ENCODE measurements at regions not wholly inside any gene's neighbourhood (a gene's known extent, or its start where the extent isn't known, plus 50 kb on each side); places are given as distances from the start of the nearest gene placed in this dataset.
"Not testable (repeated sequence)": the region's sequence is repeated elsewhere in the genome, so short reads cannot be mapped to it uniquely, and the experiment has no call there.

GRCh38 chr10:118439824-118440223 lies 97.7 kb upstream of the FAM204A start:
- intact Hi-C loops (cut with DNase I), result no loop called here
- DNase-seq (ENCODE audit: low spot score), result no peak

GRCh38 chr10:118436742-118437141 lies 94.6 kb upstream of the FAM204A start:
- intact Hi-C loops (cut with DNase I), result no loop called here
- no peak for DNase-seq (ENCODE audit: low spot score)

GRCh38 chr10:118430190-118430589 lies 88.1 kb upstream of the FAM204A start:
- no peak for DNase-seq (ENCODE audit: low spot score)
- intact Hi-C loops (cut with DNase I), result no loop called here

GRCh38 chr10:118423800-118424442 lies 81.8 kb upstream of the FAM204A start:
- DNase-seq (ENCODE audit: low spot score), result peak; percentile 77
- intact Hi-C loops (cut with DNase I), result loop anchor here (10.0 kb wide), 1 partner anchor 929 kb away; no protein-coding TSS in a partner anchor

- intact Hi-C loops (cut with DNase I), result loop anchor here (10.0 kb wide), 1 partner anchor 927 kb away; no protein-coding TSS in a partner anchor
- DNase-seq (ENCODE audit: low spot score), result no peak
These were observed 80.1 kb upstream of the FAM204A start for GRCh38 chr10:118422241-118422640.

GRCh38 chr10:118420049-118420448 lies 77.9 kb upstream of the FAM204A start:
- intact Hi-C loops (cut with DNase I), result loop anchor here (10.0 kb wide), 1 partner anchor 925 kb away; no protein-coding TSS in a partner anchor
- DNase-seq (ENCODE audit: low spot score), result not testable (repeated sequence)

- intact Hi-C loops (cut with DNase I), result no loop called here
- no peak for DNase-seq (ENCODE audit: low spot score)
These were observed 70.8 kb upstream of the FAM204A start for GRCh38 chr10:118412932-118413331.

- intact Hi-C loops (cut with DNase I), result no loop called here
- DNase-seq (ENCODE audit: low spot score), result no peak
These were observed 70.1 kb upstream of the FAM204A start for GRCh38 chr10:118412132-118412760.

- intact Hi-C loops (cut with DNase I), result no loop called here
- DNase-seq (ENCODE audit: low spot score), result no peak
These were observed 67.2 kb upstream of the FAM204A start for GRCh38 chr10:118409295-118409694.

- no peak for DNase-seq (ENCODE audit: low spot score)
- intact Hi-C loops (cut with DNase I), result no loop called here
These were observed 66.1 kb upstream of the FAM204A start for GRCh38 chr10:118408181-118408580.

GRCh38 chr10:118407777-118408176 lies 65.7 kb upstream of the FAM204A start:
- intact Hi-C loops (cut with DNase I), result no loop called here
- no peak for DNase-seq (ENCODE audit: low spot score)

- no peak for DNase-seq (ENCODE audit: low spot score)
- intact Hi-C loops (cut with DNase I), result no loop called here
These were observed 64.9 kb upstream of the FAM204A start for GRCh38 chr10:118407026-118407425.

- DNase-seq (ENCODE audit: low spot score), result no peak
- intact Hi-C loops (cut with DNase I), result no loop called here
These were observed 63.8 kb upstream of the FAM204A start for GRCh38 chr10:118405928-118406327.

- intact Hi-C loops (cut with DNase I), result no loop called here
- DNase-seq (ENCODE audit: low spot score), result no peak
These were observed 61.8 kb upstream of the FAM204A start for GRCh38 chr10:118403967-118404366.

GRCh38 chr10:118401708-118402193 lies 59.6 kb upstream of the FAM204A start:
- no peak for DNase-seq (ENCODE audit: low spot score)
- intact Hi-C loops (cut with DNase I), result no loop called here

- intact Hi-C loops (cut with DNase I), result no loop called here
- no peak for DNase-seq (ENCODE audit: low spot score)
These were observed 55.3 kb upstream of the FAM204A start for GRCh38 chr10:118397391-118397790.

- intact Hi-C loops (cut with DNase I), result no loop called here
These were observed 53.8 kb upstream of the FAM204A start for GRCh38 chr10:118395947-118396346.

GRCh38 chr10:118394301-118395200 lies 52.4 kb upstream of the FAM204A start:
- no peak for DNase-seq (ENCODE audit: low spot score)
- intact Hi-C loops (cut with DNase I), result no loop called here

More at GRCh38 chr10:118395947-118396346, 53.8 kb upstream of the FAM204A start:
- no peak for DNase-seq (ENCODE audit: low spot score)

- intact Hi-C loops (cut with DNase I), result no loop called here
- no peak for DNase-seq (ENCODE audit: low spot score)
These were observed 50.6 kb upstream of the FAM204A start for GRCh38 chr10:118392761-118393160.
